ENCODE measurements at regions not wholly inside any gene's neighbourhood (a gene's known extent, or its start where the extent isn't known, plus 50 kb on each side); places are given as distances from the start of the nearest gene placed in this dataset.
"Not testable (repeated sequence)": the region's sequence is repeated elsewhere in the genome, so short reads cannot be mapped to it uniquely, and the experiment has no call there.

DNA sequence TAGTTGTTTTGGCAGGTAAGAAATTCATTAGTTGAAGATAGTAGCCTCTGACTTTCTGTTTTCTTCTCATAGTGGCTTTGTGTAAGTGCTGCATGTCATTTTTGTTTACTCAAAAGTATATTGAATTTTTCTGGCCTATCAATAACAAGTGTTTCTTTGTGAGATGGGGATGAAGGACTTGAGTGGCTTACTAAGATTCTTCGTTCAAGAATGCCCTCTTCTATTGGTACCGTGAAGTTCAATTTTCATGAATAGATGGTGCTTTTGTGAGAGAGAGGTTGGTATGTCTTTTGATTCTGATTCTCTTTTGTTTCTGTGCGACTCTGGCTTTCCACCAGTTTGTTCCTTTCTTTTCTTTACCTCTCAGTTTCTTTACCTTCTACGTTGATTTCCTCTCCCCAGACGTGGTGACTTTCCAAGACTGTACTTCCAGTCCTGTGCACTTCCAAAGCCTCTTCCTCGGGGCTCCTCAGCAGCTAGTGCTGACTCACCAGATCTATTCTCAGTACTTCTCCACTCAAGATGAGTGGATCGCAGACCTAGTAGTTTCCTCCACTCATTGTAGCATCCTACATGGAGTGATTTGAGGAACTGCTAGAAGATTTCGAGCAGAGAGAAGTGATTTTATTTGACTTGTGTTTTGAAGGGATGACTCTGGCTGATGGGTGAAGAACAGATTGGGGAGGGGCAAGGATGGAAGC, 82.0 kb upstream of the EPHB3 start:
- DNase-seq = no peak

DNA sequence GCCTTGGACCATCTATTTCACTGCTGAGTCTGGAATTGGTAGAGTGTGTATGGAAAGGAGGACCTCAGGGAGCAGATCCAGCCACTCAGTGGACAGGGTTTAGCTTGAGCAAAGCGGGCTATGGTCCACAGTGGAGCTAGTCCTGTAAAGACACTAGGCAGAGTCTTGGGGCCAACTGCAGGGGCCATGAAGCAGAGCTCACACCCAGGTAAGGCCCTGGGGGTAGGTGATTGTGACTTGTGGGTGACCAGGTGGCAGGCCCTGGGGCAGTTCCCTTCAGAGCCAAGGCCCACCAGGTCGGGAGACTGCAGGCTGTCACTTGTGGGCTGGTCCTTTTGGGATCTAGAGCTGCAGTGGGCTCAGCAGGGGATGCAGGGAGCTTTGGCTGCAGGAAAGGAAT, 80.8 kb upstream of the EPHB3 start:
- DNase-seq = no peak

DNA sequence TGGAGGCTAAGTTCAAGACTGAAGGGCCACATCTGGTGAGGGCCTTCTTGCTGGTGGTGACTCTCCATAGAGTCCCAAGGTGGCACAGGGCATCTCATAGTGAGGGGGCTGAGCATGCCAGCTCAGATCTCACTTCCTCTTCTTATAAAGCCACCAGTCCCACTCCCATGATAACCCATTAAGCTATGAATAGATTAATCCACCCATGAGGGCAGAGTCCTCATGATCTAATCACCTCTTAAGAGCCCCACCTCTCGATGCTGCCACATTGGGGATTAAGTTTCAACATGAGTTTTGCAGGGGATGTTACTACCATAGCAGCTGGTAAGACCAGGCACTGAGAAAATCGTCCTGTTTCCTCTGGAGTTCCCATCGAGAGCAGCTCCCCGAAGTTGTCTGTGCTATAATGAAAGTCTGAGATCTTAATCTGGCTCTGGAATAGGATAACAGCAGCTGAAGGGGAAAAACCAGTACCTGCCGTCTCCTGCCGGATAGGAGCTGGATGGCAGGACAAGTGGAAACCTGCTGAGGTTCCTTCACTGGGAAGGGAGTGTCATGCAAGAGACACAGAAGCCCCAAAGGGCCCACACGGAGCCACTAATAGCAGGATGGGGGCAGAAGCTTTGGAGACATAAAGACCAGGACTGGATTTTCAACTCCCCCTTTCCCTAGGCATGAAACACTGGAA, 79.5 kb upstream of the EPHB3 start:
- DNase-seq = peak; percentile 10

DNA sequence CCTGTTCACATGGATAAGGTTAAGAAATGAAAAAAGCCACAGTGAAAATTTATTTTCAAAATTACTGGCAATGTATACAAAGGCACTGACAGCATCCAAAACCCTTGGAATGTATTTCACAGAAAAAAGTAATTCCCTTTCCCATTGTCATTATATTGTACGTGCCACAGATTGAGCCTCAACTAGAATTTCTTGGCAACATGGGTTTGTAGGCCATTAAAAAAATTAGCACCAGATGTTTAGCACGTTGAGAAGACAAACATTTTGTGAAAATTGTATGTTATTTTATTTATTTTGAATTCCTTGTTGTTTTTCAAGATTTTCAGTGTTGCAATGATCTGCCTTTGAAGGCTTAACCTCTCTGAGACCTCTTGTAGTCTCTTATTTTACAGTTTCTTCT, 76.3 kb upstream of the EPHB3 start:
- DNase-seq = no peak

- DNase-seq = no peak
These were observed 75.7 kb upstream of the EPHB3 start for GRCh38 chr3:184485906-184486305.

- no peak for DNase-seq
These were observed 75.0 kb upstream of the EPHB3 start for GRCh38 chr3:184486614-184487013.

DNA sequence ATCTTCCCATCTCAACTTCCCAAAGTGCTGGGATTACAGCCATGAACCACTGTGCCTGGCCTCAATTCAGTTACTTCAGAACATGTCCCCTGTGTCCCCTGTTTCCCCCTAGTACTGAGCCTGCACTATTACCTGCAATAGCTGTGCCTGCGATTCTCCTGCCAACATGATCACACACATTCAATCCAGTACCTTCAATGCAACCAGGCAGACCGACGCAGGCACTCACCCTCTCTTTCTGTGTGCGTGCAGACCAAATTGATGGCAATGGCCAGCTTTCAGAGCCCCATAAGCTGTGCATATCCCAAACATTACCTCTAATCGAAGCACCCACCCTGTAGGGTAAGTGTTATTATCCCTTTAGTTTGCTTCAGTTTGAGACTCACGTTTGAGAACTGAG, 73.0 kb upstream of the EPHB3 start:
- DNase-seq = no peak

GRCh38 chr3:184489268-184489841, 72.2 kb upstream of the EPHB3 start:
- no peak for DNase-seq

- peak; percentile 66 for DNase-seq
These were observed 70.5 kb upstream of the EPHB3 start for GRCh38 chr3:184491011-184491576.

DNA sequence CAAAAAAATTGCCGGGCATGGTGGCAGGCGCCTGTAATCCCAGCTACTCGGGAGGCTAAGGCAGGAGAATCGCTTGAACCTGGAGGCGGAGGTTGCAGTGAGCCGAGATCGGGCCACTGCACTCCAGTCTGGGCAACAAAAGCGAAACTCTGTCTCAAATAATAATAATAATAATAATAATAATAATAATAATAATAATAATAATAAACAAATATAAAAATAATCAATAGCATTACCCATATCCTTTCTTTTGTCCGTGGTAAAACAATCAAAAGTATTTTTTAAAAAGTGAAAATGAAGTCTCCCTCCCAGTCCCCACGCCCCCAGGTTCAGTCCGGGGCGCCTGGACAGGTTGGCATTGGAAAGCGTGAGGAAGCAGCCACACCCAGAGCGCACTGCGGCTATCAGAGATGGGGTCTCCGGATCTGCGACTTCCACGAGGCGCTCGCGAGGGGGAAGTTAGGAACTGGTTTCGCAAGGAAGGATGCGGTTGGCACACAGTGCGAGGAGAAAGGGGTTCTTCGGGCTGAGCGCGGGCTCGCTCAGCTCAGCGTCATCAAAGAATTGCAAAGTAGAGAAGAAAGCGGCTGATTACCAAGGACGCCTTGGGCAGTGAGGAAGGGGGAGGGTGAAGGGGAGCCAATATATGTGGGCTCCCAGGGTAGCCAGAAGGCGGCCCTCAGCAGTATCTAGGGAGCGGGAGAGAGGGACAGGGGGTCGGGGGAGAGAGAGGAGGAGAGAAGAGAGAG, 69.5 kb upstream of the EPHB3 start:
- DNase-seq = no peak

DNA sequence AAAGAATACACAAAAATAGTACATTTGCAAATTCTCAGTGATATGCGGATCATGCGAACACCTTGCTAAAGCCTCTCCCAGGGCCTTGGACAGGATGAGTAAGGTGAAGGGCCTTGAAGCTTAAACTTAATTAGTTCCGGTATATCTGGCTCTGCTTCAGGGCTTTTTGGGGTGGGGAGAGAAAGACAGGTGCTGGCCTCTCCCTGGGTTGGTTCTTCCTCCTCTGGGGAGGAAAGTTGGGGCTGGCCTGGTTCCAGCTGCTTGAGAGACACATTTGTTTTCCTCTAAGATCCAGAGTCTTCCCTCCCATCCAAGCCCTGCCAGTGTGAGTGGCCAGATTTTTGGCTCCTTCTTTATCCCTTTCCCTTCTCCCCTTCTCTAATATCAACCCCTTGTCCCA, 64.7 kb upstream of the EPHB3 start:
- DNase-seq = peak; percentile 44

- DNase-seq = no peak
These were observed 63.8 kb upstream of the EPHB3 start for GRCh38 chr3:184497804-184498203.

- DNase-seq = no peak
These were observed 62.5 kb upstream of the EPHB3 start for GRCh38 chr3:184498986-184499606.

DNA sequence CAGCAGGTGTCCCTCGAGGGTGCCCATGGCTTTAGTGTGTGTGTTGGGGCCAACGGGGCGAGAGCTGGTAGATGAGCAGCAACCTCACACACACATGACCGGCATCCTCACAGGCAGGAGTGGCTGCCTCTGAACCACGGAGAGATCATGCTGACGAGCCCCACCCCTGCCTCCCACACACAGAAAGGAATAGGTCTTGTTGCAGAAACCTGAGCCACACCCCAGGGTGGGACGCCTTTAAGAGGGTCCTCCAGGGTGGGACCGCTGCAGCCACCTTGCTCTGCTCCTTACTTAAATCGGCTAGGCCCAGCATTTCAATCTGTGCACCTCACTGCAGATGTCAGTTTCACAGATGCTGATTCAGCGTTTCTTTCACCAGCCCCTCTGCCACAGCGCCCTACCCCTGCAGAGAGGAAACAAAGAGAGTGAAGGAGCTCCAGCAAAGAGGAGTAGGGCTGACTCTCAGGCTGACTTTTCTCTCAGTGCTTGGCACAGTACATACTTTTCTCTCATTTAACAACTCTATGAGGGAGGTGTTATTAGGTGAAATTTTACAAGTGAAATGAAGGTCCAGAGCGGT, 61.2 kb upstream of the EPHB3 start:
- DNase-seq = no peak

GRCh38 chr3:184502123-184502667, 59.4 kb upstream of the EPHB3 start:
- no peak for DNase-seq

GRCh38 chr3:184502841-184503240, 58.7 kb upstream of the EPHB3 start:
- not testable (repeated sequence) for DNase-seq

GRCh38 chr3:184503647-184504046, 57.9 kb upstream of the EPHB3 start:
- no peak for DNase-seq

GRCh38 chr3:184505076-184505878, 56.3 kb upstream of the EPHB3 start:
- no peak for DNase-seq

DNA sequence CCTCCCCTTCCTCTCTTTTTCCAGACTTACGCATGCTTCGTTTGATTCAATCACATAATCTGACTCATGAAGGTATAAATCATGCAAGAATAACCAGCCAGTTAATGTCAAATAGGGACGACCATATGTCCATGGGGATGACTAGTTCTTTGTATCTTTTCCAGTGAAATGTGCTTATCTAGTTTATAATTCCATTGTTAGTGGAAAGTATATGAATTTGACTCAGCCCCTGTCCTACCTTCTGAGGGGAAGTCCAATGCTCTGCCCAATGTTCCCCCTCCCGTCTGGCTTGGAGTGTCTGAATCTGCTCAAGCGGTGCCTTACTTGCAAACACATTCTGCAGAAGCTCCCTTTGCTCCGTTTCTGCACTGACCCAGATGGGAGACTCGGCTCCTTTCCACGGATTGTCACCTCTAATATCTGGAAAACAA, 55.0 kb upstream of the EPHB3 start:
- no peak for DNase-seq

- no peak for DNase-seq
These were observed 52.6 kb upstream of the EPHB3 start for GRCh38 chr3:184508938-184509337.

GRCh38 chr3:184511741-184512140, 49.8 kb upstream of the EPHB3 start:
- DNase-seq = no peak

All from DMS153 (cell line).